T-helper 2 cell (primary cell): ENCODE measurements at regions not wholly inside any gene's neighbourhood (a gene's known extent, or its start where the extent isn't known, plus 50 kb on each side); places are given as distances from the start of the nearest gene placed in this dataset.
"Not testable (repeated sequence)": the region's sequence is repeated elsewhere in the genome, so short reads cannot be mapped to it uniquely, and the experiment has no call there.

Experiments used
- DNase-seq, 5 experiments: peaks; one replicate each; pipeline versions ENCODE4 v3.0.0 to v3.0.0-alpha.2; 2012 to 2022

GRCh38 chr14:89521988-89522387 is 105.0 kb upstream of the FOXN3 start:
- no peak for DNase-seq

DNA sequence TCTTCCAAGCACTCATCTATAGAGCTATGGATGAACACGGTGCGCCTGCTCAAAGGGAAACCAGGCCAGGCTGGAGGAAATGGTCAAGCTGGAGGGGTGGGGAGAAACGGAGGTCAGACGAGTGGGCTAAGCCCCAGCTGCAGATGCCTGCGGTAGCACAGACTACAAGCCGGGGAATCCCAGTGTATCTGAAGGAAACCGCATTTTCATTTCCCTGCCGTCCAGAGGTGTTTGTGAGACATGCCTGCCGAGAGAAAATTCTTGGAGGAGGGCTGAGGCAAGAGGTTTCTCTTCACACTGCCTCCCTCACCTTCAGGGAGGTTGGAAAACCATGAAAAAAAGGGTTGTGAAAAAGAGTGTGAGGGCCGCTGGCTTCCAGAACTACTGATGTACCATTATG is 102.0 kb upstream of the FOXN3 start:
- no peak for DNase-seq

- DNase-seq = no peak
Measured at GRCh38 chr14:89516173-89516572, 99.1 kb upstream of the FOXN3 start.

- no peak for DNase-seq
Measured at GRCh38 chr14:89514601-89515000, 97.6 kb upstream of the FOXN3 start.

DNA sequence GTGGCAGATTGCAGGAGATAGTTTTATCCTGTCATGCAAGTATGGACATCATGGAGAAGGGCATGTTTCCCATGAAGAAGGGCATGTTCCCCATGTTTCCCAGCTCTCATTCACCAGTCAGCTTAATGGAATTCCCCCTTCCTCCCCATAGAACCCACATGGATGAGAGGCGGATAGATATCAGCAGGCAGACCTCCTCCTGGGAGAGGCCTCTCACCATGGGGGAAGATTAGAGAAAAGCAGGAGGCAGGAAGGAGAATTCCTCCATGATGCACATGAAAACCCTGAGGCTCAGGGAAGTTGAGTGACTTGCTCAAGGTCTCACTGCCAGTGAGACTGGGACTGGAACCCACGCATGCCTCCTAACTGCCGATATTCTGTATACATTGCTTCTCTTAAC is 92.9 kb upstream of the FOXN3 start:
- DNase-seq = no peak

- DNase-seq = no peak
Measured at GRCh38 chr14:89508863-89509262, 91.8 kb upstream of the FOXN3 start.

DNA sequence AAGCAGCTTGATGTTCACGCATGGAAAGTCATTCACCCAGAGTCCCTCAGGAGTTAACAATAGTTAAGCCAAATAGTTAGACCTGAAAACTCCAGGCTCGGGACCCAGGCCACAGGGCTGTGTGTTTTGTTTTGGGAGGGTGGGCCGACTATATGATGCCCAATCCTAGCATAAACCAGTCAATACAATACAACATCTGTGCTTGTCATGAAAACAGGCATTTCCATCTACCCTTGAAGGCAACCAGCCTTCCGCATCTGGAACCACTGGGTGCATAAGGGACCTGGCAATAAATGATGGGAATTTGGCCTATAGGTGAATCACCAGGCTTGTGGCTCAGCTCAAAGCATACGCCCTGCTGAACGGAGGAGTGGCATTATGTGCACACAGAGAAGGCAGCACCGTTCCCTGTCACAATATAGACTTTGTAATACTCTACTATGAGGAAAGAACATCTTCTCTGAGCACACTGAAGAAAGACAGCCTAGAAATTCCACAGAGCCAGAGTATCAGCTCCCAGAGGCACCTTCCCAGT is 91.0 kb upstream of the FOXN3 start:
- no peak for DNase-seq

GRCh38 chr14:89507521-89507920 is 90.5 kb upstream of the FOXN3 start:
- peak in 1 of 5 experiments; percentile 71 for DNase-seq

DNA sequence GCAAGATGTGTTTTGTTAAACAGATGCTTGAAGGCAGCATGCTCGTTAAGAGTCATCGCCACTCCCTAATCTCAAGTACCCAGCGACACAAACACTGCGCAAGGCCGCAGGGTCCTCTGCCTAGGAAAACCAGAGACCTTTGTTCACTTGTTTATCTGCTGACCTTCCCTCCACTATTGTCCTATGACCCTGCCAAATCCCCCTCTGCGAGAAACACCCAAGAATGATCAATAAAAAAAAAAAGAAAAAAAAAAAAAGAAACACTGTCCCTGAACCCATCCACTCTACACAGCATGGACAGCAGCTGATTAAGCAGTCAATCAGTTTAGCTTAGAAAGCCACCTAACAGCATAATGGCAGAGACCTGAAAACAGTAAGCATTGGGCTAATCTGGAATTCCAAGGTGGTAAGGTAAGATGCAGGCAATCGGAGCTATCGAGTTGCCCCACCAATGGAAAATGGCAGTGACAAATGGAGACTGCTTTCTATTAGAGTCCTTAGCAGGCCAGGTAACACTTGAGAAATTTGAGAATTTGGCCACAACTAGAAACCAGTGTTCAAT is 89.9 kb upstream of the FOXN3 start:
- not testable (repeated sequence) for DNase-seq

DNA sequence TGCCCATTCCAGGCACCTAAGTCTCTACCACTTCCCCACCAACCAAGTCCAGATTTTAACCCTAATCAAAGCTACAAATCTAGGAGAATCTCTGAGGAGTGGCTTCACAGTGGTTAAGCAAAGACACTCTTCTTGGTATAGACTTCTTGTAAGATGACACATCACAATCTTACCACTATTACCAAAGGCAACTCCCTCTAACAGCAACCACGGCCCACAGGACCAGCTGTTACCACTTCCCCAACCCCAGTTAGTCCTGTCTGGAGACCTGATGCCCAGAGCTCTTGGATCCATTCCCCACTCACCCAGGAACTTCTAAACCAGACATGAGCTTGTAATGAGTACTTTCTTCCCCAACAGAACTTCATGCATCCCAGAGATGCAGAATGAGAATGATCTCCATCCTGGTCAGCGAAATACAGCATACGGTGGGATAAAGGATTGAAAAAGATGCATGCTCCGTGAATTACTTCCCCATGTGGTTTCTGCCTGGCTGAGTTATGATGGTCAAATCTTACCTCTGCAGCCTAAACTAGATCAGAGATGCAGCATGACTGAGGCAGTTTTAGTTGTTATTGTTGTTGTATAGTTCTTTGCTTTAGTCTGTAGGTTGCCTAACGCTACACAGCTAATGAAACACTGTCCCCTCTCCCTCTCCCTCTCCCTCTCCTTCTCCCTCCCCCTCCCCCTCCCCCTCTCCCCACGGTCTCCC is 87.7 kb upstream of the FOXN3 start:
- DNase-seq = peak in 1 of 5 experiments; percentile 75

DNA sequence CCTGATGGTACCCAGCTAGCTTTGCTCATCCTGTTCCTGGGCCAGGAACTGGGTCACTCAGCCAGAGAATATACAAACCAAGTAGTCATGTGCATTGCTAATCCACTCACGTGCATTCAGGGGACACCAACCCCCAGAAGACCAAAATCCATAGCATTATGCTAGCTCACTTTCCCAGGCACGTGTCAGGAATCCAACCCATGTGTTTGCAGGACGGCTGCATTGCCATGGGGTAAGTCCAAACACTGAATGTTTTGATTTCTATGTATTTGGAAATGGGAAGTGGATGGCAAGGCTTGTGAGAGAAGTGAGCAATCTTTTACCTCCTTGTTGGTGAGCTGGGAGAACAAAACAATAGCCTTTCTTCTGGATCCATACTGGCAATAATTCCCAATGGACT is 87.1 kb upstream of the FOXN3 start:
- DNase-seq = no peak

DNA sequence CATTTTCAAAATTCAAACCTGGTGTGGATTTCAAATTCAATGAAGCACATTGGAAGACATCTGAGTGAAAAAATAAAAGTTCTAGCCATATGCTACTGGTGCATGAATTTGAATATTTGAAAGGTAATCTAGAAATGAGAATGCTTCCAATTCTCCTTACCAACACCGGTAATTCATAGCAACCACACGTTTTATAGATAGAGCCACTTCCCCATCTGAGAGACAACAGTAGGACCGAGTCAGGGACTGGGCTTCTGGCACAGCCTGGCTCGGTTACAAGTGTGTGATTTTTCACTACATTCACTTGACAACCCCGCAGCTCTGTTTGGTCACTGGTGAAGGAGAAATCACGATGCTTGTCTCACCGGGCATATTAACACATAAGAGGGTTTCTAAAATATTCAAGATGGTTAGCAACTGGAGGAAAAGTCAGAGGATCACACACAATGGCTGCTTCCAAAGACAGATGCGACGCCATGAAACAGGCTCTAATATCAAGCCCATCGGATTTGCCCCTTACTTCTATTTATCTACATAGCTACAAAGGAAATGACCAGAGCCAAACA is 86.5 kb upstream of the FOXN3 start:
- DNase-seq = no peak

GRCh38 chr14:89502966-89503365 is 85.9 kb upstream of the FOXN3 start:
- no peak for DNase-seq

DNA sequence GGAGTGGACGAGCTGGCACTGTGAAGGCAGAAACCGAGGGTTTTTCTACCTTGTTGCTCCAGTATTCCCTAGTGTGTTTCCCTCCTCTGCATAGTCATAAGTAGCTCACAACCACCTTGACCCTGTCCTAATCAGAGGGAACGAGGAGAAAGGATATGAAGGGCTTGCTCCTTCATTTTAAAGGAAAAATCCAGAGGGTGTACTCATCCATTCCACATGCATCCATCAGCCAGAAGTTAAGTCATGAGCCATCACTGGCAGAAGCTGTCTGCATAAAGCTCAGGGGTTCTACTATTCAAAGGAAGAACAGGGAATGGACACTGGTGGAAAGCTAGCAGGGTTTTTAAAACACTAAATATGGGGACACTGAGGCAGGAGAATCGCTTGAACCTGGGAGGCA is 84.3 kb upstream of the FOXN3 start:
- no peak for DNase-seq

GRCh38 chr14:89500303-89500702 is 83.3 kb upstream of the FOXN3 start:
- no peak for DNase-seq

GRCh38 chr14:89498878-89499277 is 81.8 kb upstream of the FOXN3 start:
- DNase-seq = no peak

- no peak for DNase-seq
Measured at GRCh38 chr14:89495718-89496117, 78.7 kb upstream of the FOXN3 start.

DNA sequence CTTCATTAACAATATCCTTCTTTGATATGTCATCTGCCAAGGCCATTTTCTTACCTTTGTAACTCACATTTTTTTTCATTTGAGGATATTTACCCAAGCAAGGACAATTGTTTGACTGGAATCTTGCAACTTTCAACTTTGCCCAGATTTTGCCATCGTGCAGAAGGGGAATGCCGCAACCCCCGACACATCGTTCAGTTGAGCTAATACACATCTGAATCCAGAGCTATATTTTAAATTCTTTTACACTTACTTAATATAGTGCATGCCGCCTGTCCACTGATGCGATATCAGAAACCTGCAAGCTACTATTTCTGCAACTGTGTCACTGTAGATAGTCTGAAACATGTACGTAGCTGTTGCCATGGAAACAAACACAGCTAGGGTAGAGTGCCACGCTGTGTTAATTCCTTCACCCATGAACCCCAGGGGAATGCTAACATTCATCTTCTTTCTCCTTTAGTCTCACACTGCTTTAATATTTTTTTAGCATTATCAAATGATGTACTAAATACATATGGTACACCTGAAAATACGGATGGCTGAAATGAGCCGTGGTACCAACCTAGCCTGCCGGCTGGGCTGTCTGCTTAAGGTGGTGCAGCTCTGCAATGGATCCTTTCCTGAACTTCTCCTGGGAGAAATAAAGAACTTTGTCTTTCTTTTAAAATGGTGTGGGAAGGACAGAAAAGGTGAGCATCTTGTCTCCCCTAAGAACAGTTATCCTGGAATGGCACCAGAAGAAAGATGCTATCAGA is 77.0 kb upstream of the FOXN3 start:
- DNase-seq = no peak

DNA sequence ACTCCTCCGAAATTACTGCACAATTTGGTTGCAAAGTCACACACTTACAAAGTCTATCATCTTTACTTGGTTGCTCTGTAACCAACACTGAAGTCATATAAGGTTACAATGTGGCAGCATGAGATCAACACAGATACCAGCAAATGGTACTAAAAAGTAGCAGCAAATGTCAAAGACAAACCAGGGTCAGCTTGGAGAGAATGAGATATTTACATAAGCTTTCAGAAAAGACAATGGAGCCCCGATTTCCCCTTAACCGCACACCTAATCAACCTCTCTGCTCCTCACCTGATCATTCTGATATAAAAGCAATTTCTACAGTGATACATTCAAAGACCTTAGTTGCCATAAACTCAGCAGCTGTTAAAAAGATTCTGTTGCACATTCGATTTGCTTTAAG is 76.4 kb upstream of the FOXN3 start:
- no peak for DNase-seq

GRCh38 chr14:89491711-89492381 is 74.8 kb upstream of the FOXN3 start:
- DNase-seq = no peak

GRCh38 chr14:89490466-89490865 is 73.4 kb upstream of the FOXN3 start:
- no peak for DNase-seq

DNA sequence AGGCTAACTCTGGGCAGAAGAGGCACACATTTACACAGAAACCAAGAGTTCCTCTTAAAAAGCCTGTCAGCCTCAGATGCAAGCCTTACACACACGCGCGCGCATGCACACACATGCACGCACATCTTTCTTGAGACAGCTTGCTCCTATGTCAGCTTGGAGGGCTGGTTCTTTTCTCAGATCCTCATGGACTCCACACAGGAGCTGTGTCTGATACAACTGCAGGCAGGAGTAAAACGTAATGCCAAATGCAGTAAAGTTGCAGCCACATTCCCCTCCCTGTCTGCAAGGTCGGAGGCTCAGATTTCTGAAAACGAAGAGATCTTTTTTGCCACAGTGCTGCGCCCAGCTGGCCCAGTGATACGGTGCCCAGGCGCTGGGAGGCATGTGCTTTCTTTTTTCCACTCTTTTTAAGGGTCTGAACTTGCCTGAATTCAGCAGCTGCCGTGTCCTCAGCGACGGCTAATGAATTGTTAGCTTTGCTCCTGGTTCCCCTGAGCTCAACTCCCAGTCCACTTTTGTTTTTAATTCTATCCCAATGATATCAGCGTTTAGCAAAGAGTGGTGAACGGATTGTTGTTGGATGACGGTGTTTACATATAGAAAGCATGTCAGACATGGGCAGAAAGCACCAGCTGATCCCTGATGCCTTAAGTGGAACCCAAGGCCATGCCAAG is 72.9 kb upstream of the FOXN3 start:
- DNase-seq = no peak
